NCI-H82 (cell line): ENCODE measurements at regions not wholly inside any gene's neighbourhood (a gene's known extent, or its start where the extent isn't known, plus 50 kb on each side); places are given as distances from the start of the nearest gene placed in this dataset.
"Not testable (repeated sequence)": the region's sequence is repeated elsewhere in the genome, so short reads cannot be mapped to it uniquely, and the experiment has no call there.

ENCODE experiments used
- DNase-seq: peaks from one replicate; lab custom pipeline; 2025; lab: John Stamatoyannopoulos, UW

DNA sequence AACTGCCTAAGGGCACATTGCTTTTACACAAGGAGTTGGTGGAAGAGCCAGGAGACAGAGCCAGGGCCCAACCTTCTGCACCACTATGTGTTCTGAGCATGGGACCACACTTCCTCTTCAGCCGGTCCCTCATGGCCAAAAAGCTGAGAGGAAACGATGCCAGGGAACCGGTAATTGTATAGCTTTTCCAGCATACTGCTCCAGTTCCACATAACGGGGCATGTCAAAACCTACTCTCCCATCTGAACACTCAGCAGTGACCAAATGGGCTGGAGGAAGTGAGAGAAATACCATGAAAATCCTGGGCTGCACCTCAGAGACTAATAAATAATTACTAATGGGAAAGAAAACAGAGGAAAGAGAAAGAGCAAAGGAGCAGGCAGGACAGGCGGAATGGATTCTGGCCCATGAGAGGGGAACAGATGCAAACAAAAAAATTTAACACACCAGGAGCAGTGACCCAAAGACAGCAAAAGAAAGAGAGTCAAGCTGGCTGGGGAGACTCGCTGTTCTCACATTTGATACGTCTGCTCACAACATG is 52.0 kb upstream of the BMP2 start:
- DNase-seq = no peak

DNA sequence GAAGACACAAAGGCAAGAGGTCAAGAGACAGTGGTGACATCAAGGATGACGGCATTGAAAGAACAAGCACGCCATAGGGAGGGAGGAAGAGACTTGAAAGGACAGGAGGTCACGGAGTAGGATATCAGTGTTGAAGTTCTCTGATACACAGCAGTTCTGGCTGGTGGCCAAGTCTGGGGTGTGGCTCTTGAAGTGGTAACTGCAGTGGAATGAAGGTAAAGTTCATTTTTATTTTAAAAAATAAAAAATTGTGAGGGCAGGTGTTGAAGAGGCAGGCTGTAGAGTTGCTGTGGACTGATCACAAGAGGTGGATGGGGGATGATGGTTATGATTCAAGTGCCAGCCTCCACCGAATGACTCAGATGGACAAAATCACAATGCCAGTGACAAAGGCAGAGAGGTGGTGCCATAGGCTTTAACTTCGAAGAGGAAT is 53.2 kb upstream of the BMP2 start:
- no peak for DNase-seq

DNA sequence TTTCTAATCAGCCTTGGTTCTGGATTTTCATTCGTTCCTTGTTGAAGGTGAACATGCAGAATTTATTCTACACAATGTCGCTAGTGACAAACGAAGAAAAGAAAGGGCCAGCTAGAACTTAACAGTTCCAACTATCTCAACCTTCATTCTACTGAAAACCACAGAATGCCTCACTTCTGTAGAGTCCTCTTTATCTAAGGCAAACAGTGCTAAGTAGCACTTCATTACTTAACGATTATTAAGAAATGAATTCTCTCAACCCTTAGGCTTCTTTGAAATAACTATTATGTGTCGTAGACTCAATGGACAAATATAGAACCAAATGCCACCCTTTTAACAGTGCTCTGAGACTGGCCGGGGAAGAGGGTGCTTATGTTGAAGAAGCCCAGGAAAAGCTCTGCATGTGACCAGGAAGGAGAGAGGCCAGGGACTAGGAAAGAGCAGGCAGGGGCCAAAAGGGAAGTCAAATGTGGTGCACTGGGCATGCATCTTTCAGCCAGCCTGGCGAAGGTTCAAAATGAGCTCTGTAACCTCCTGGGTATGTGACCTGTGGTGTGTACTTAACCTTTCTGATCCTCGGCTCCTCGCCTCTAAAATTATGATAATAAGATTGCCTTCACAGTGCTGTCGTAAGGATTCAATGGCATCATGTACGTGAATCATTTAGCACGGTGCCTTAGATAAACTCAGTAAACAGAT is 55.4 kb upstream of the BMP2 start:
- peak; percentile 31 for DNase-seq

DNA sequence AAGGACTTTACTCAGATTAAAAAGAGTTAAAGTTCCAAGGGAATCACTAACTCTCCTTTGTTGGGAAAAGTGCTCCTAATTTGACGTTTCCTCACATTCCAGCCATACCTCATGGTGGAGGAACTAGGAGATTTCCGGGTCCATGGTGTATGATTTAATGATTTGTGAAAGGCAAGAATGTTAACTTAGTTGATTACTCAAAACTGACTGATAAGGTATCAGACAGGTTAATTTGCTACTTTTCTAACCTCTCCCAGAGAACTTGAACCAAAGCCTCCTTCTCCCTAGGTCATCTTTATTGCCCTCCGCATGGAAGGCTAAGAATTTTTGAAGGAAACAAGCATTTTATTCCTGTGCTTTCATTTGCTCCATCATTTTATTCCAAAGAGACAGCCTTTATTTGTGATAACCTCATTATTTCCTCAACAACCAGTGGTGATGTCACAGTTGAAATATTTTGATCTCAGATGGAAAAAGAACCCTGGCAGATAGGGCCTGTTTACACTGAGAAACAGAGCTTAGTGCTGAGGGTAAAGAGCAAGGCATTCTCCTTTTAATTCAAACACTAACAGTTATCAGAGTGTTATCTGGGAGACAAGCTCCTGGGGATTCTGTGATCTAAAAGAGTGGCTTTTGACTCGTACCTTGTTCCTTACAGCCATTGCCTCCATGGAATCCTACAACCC is 57.4 kb upstream of the BMP2 start:
- DNase-seq = no peak

DNA sequence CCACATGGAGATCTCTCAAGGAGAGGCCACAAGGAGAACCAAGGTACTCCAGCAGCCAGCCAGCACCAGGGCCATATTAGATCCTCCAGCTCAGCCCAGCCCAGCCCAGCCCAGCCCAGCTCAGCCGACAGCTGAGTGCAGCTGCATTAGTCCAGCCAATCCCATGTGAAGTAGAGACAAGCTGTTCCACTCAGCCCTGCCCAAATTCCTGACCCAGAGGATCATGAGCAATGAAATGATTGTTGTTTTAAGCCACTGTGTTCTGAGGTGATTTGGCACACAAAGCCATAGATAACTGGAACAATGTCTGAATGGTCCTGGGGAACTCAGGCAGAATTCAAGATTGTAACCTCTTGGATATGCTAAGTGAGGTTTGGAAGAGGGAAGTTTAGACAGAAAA is 59.5 kb upstream of the BMP2 start:
- no peak for DNase-seq

DNA sequence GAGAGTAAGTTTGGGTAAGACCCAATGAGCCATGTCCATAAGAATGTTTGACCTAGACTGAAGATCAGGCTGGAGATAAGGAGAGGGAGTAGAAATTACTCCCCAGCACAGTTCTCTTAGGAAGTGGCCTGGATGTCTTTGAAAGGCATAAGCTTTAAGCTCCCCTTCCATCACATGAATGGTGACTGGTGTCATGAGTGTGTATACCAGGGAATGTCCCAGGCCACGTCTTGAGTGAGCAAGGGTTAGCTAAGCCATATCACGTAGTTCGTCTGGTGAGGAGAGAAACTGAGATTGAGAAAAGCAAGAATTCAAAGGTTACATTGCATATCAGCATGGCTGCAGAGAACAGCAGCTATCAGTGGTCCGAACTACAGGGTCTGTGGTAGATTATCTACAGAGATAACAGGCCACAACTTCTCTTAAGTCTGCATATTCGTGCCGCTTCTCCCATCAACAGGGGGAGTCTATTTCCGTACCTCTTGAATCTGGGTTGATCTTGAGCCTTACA is 60.1 kb upstream of the BMP2 start:
- DNase-seq = no peak

DNA sequence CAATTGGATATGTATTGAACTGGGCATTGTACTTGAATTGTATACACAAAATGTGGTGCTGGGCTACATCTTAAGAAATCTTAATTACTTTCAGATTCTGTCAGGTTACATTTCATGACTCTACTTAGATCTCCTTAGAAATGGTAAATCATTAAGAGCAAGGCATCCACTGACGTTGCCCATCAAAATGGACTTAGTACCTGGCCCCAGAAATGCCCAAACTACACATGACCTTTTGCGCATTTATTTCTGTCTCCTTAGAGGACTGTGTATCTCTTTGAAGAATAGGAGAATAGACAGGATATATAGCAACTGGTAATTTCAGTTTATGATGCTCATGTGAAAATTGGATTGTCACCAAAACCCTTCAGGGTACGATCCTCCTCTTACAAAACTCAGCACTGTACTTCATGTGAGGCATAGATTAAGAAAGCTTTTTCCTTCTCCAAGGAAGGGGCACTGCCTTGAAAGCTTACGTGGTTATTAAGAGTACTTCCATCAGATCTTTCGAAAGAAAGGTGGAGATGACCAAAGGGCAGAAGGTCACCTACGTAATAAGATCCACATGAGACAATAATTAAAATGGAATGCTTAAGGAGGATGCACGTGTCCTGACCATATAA is 61.4 kb upstream of the BMP2 start:
- no peak for DNase-seq

DNA sequence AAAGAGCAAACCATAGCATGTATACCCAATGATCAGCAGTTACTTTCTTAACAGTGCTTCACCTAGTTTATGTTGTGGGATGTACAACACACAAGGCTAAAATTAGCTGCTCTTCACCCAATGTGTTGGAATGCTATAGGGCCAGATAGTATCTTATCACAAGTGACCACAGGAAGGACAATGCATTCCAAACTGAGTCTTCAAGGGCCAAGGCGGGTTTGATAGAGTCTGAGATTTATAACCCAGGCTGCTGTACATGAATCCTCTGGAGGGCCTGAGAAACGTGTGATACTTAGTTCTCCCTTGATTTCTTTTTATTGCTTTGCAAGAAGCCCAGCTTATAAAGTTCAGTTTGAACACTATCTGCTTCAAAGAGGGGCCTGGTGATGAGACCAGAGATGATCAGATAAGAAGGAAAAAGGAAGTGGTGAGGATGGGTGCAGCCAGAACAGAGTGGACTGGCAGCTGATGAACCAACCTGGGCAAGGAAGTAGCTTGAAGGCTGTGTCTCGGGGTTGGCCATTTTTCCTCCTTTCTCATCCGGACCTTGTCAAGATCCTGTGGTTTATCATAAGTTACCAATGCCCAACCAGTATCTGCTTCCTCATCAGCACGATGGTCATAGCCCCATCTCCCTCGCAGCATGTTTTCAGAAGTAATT is 62.2 kb upstream of the BMP2 start:
- no peak for DNase-seq

DNA sequence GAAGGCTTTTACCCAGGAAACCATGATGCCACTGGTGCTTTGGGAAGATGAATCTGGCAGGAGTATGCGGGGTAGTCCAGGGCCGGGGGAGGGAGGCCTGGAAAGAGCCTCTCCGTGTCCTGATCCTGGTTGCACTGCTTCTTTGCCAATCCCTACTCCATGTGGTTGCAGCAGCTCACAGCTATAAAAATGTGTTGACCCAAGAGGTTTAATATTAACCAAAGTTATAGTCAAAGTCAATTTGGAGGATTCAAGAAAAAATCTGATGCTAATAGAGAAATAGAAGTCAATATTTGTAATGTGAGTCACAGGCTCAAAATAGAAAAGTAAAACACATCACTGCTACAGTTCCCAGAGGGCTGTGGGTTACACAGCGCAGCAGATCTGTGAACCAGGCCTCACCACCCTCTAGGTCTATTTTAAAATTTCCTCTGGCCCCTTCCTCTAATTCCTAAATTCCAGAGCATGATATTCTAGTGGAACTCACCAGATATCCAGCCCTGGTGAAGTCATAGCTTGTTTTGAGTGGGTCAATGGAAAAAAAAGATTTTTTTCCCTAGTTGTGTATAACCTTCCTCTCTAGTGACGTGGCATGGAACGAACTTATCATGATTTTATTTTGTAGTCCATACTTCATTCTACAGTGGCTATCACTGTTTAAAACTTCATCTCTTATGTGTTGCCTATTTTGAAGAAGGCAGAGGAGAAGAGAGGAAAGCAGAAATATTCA is 63.2 kb upstream of the BMP2 start:
- DNase-seq = no peak

DNA sequence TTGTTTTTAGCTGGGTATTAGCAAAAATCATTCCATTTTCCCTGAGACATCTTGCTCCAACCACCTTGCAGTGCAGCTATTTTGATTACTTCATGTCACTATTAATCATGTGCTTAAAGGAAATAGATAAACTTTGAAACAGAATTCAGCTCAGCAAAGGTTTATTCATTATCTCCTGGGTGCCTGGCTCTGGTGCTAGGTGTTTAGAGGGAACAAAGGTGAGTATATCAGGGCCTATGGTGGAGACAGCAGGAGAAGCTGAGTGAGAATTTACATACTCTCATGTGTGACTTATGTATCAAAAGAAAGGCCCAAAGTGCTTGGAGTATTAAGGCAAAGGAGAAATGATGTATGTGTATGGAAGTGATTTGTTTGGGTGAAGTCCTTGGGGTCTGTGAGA is 63.8 kb upstream of the BMP2 start:
- no peak for DNase-seq

DNA sequence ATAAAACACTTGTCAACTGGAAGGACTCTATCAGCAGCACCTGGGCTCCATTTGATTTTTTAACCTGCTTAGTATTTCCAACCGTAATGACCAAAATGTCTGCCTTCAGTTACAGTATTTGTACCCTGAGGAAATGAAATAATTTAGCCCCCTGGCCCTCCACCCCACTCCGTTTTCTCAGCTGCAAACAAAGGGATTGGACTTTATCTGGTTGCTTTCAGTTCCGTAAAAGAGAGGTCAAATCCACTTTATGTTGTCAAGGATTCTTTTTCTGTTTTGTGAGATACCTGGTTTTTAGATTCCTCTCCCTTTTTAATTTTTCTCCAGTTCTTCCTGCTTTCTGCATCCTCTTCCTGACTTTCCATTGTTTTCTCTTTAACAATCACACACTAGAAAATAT is 64.4 kb upstream of the BMP2 start:
- DNase-seq = no peak

DNA sequence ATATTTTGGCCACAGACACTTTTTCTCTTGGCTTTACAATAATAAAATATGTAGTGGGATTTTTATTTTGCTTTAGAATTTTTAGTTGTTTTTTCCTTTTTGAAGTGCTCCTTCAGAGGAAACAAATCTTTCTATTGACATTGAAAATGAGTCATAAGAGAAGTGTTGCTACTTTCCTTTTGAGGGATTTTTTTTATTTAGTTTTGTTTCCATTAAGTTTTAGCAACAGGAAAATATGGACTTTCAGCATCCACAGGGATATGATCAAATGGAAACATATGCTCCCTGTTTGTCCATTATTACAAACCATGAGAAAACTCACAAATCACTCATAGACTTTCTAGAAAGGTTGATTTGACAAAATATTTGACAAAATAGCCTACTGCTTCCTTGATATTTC is 65.3 kb upstream of the BMP2 start:
- no peak for DNase-seq

DNA sequence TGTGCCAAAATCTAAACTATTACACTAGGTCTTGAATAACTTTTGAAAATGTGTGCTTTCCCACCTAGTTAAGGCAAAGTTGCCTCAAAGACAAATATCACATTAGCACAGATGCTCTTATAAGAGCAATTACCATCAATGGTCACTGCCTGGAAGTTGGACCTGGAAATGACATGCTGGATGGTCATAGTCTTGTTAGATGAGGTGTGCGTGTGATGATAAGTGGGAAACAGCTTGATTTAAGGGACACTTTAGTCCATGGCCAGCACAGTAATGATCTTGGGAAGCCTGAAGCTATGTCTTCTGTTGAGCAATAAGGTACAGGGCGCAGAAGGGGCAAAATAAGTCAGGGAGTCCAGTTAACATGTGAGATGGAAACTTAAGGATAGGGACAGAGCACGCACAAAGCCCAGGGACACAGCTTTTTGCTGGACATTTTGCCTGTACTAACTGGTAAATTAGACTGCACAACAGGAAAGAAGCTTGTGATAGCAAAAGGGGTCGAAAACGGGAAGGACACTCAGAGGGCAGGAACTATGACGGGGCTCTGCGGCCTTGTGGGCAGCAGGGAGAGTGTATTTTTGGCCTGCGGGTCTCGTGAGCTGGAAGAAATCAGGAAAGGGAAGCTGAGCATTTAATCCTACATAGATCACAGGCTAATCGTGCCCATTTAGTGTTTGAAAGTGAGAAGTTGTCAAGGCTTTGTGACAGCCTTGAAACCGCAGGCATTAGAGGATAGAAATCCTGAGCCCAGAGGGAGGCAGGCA is 66.7 kb upstream of the BMP2 start:
- peak; percentile 42 for DNase-seq

DNA sequence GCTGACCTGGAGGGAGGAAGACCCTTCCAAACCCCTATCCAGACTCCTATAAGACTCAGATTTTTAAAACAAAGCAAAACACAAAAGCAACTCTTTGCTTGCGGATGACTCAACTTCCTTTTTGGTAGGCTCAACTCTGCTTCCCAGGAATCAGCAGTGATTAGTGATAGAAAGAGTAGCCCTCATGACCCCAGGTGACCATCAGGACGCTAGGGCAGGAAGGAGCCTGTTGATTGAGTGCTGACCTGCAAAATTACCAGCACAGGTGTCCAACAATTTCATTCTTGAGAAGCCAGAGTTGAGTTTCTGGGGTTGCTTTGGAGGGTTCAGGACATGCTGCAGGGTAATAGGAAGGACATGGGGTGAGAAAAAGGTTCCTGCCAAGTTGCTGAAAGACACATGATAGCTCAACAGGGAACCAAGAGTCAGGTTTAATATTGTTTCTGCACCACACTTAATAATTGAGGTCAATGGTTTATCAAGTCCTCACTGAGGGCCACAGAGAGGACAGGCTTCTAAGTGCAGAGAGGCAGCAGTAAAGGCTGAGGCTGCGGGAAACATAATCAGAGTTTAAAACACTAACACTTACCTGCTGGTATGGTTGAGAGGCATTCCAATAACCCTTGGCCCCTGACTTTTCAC is 67.4 kb upstream of the BMP2 start:
- DNase-seq = no peak

DNA sequence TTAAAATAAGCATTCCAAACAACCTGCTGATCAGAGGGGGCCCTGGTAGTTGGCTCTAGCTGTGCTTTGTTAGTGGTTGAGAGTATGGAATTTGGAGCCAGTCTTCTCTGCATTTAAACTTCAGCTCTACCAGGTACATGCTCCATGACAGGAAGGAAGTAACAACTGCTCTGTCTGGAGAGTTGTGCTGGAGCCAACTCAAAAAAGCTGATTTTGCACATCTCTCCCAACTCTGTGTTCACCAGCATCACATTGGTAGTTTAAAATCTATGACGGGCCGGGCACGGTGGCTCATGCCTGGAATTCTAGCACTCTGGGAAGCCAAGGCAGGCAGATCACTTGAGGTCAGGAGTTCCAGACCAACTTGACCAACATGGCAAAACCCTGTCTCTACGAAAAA is 68.8 kb upstream of the BMP2 start:
- DNase-seq = no peak

DNA sequence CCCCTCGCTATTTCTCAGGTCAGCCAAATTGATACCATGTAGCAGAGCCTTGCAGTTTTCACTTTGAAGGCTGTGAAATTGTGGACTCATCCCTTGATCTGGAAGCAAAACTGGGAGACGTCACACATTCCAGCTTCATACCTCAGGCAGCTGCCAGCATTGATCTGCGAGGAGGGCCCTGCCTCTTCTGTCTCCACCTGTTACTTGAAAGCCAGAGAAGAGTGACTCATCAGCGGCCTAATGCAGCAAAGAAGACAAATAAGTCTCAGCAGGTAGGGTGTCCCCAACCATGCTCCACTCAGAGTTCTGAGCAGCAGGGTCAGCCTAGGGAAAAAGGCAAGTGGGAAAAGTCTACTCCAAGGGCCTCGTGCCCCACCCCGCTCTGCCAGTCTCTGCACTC is 69.4 kb upstream of the BMP2 start:
- DNase-seq = peak; percentile 17

DNA sequence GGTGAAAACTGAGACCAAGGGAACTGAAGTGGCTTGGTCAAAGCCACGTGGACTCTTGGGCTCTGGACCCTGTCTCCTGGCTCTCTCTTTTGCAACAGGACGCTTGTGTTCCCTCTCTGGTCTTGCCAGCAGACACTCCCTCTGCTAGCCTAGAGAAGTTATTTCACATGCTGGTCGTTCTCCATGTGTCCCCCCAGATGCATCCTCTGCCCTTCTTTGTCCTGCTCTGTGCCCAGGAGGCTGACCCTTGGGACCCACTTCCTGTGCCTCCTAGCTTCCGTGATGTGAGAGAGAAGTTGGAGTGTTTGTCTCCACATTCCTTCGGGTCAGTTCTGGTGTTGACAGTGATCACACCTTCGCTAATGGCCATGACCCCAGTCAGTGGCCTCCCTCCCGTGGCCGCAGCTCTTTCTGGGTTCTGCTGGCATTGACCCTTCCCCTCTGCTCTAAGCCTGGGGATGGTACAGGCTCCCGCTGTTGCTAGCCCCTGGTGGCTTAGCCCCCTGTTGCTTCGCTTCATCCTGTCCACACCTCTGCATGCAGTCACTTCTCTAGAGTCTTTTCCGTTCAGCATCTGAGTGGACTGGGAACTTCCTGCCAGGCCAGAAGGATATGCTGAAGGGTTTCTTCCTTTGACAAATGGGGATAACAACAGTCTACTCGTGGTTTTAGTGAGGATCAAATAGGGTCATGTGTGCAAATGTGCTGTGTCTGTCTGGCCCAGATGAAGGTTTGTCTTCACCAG is 70.1 kb upstream of the BMP2 start:
- no peak for DNase-seq

DNA sequence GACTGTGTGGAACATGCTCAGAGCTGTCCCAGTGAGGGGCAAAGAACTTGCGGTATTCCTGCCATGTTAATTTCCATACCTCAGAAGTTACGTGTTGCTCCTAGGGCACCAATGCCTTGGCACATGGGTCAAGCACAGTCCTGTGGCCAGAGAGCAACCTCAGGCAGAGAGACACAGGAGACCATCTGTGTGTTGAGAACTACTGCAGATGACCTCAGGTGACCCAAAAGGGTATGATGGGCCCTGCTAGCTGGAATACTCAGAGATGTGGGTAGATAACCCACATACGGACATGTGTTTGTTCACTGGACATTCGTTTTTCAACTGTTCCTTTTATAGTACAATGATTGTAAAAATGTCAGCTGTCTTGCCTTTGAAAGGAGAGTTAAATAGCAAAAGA is 71.5 kb upstream of the BMP2 start:
- DNase-seq = no peak

DNA sequence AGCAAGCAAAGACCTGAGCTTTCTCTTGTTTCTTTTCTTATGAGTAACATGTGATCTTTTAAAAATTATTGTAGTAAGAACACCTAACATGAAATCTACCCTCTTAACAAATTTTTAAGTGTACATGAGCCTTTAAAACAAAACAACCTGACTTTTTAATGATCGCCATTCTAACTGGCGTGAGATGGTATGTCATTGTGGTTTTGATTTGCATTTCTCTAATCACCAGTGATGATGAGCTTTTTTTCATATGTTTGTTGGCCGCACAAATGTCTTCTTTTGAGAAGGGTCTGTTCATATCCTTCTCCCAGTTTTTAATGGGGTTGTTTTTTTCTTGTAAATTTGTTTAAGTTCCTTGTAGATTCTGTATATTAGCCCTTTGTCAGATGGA is 73.7 kb upstream of the BMP2 start:
- not testable (repeated sequence) for DNase-seq
